Ascending aorta (tissue), 2 donors: ENCODE measurements at regions not wholly inside any gene's neighbourhood (a gene's known extent, or its start where the extent isn't known, plus 50 kb on each side); places are given as distances from the start of the nearest gene placed in this dataset.

Experiments used
- DNase-seq, 2 donors: peaks; one replicate each; pipeline ENCODE4 v3.0.0-alpha.2; 2019; ENCODE audit warnings: low spot score in 2 of 2
- H3K27ac ChIP-seq, 2 donors: fragments of 200-600 bp; sonication (generic); one replicate each; pipeline ENCODE4 v1.5.1; 2016 to 2017; ENCODE audit warnings: mild to moderate bottlenecking in 1 of 2
- H3K27me3 ChIP-seq: fragments of 200-600 bp; sonication (generic); one replicate; pipeline ENCODE4 v1.5.1; 2017
- H3K36me3 ChIP-seq, 2 donors: fragments of 200-600 bp; sonication (generic); one replicate each; pipeline ENCODE4 v1.5.1; 2016
- H3K4me1 ChIP-seq, 2 donors: fragments of 200-600 bp; sonication (generic); one replicate each; pipeline ENCODE4 v1.5.1; 2016 to 2017; ENCODE audit warnings: mild to moderate bottlenecking in 1 of 2
- H3K4me3 ChIP-seq, 2 donors: fragments of 200-600 bp; sonication (generic); one replicate each; pipeline ENCODE4 v1.5.1; 2016 to 2017; ENCODE audit warnings: mild to moderate bottlenecking in 1 of 2
- H3K9me3 ChIP-seq, 2 donors: fragments of 200-600 bp; sonication (generic); one replicate each; pipeline ENCODE4 v1.5.1; 2016
- CTCF ChIP-seq, 3 experiments: fragments of 200-600 bp in 2 of 3; fragments of 450-650 bp in 1 of 3; sonication (generic) in 2 of 3; IDR thresholded peaks; one replicate each; pipeline ENCODE4 v1.5.1; 2016 to 2019; ENCODE audit warnings: antibody characterized with exemption in 3 of 3, mild to moderate bottlenecking in 1 of 3, moderate library complexity in 1 of 3
- intact Hi-C: fragments of 100-400 bp; cut with DNase I; formaldehyde crosslinking; loops from one replicate; pipeline ENCODE4 v1.15.1; 2023

- no peak overlapping the region for H3K4me3 ChIP-seq
- H3K27ac ChIP-seq, result no peak overlapping the region
- no peaks in the 10 kb centered on the region for H3K4me1 ChIP-seq
- no peak for DNase-seq
- TF ChIP-seq CTCF (IDR thresholded peaks at IDR 0.05), result no peak
- no peaks in the 10 kb centered on the region for H3K9me3 ChIP-seq
- intact Hi-C loops, result no loop called here
- no peaks in the 10 kb centered on the region for H3K36me3 ChIP-seq
- no peaks in the 10 kb centered on the region for H3K27me3 ChIP-seq
Measured at GRCh38 chr1:238787471-238787870, 598.9 kb upstream of the CHRM3 start.

GRCh38 chr1:238783633-238784032 lies 602.7 kb upstream of the CHRM3 start:
- intact Hi-C loops, result no loop called here
- Histone ChIP-seq H3K36me3 (no peaks in the 10 kb centered on the region), H3K4me1 (no peaks in the 10 kb centered on the region), H3K4me3 (no peak overlapping the region), H3K9me3 (no peaks in the 10 kb centered on the region), H3K27ac (no peak overlapping the region), H3K27me3 (no peaks in the 10 kb centered on the region)
- no peak for DNase-seq
- no peak for TF ChIP-seq CTCF (IDR thresholded peaks at IDR 0.05)

- DNase-seq, result no peak
- TF ChIP-seq CTCF (IDR thresholded peaks at IDR 0.05), result no peak
- H3K36me3 ChIP-seq, result no peaks in the 10 kb centered on the region
- no peaks in the 10 kb centered on the region for H3K27me3 ChIP-seq
- no peaks in the 10 kb centered on the region for H3K4me1 ChIP-seq
- no peaks in the 10 kb centered on the region for H3K9me3 ChIP-seq
- no peak overlapping the region for H3K27ac ChIP-seq
- no peak overlapping the region for H3K4me3 ChIP-seq
- intact Hi-C loops, result no loop called here
Measured at GRCh38 chr1:238779716-238780115, 606.7 kb upstream of the CHRM3 start.

GRCh38 chr1:238778113-238778512 lies 608.3 kb upstream of the CHRM3 start:
- H3K4me1 ChIP-seq, result no peaks in the 10 kb centered on the region
- no peak for TF ChIP-seq CTCF (IDR thresholded peaks at IDR 0.05)
- intact Hi-C loops, result no loop called here

GRCh38 chr1:238777551-238777950 lies 608.8 kb upstream of the CHRM3 start:
- Histone ChIP-seq H3K4me3 (no peak overlapping the region), H3K27ac (no peak overlapping the region), H3K27me3 (no peaks in the 10 kb centered on the region), H3K4me1 (no peaks in the 10 kb centered on the region), H3K36me3 (no peaks in the 10 kb centered on the region), H3K9me3 (no peaks in the 10 kb centered on the region)
- TF ChIP-seq CTCF (IDR thresholded peaks at IDR 0.05), result no peak
- DNase-seq, result no peak
- intact Hi-C loops, result no loop called here

More at GRCh38 chr1:238778113-238778512, 608.3 kb upstream of the CHRM3 start:
- Histone ChIP-seq H3K9me3 (no peaks in the 10 kb centered on the region), H3K27me3 (no peaks in the 10 kb centered on the region), H3K4me3 (no peak overlapping the region), H3K27ac (no peak overlapping the region), H3K36me3 (no peaks in the 10 kb centered on the region)
- no peak for DNase-seq

GRCh38 chr1:238776126-238776525 lies 610.2 kb upstream of the CHRM3 start:
- TF ChIP-seq CTCF (IDR thresholded peaks at IDR 0.05), result no peak
- H3K36me3 ChIP-seq, result no peaks in the 10 kb centered on the region

More at GRCh38 chr1:238776126-238776525, 610.2 kb upstream of the CHRM3 start:
- no peak overlapping the region for H3K4me3 ChIP-seq
- no peaks in the 10 kb centered on the region for H3K9me3 ChIP-seq
- no peaks in the 10 kb centered on the region for H3K4me1 ChIP-seq
- H3K27ac ChIP-seq, result no peak overlapping the region
- no peak for DNase-seq
- H3K27me3 ChIP-seq, result no peaks in the 10 kb centered on the region
- intact Hi-C loops, result no loop called here
